ENCODE measurements at regions not wholly inside any gene's neighbourhood (a gene's known extent, or its start where the extent isn't known, plus 50 kb on each side); places are given as distances from the start of the nearest gene placed in this dataset.
"Not testable (repeated sequence)": the region's sequence is repeated elsewhere in the genome, so short reads cannot be mapped to it uniquely, and the experiment has no call there.

DNA sequence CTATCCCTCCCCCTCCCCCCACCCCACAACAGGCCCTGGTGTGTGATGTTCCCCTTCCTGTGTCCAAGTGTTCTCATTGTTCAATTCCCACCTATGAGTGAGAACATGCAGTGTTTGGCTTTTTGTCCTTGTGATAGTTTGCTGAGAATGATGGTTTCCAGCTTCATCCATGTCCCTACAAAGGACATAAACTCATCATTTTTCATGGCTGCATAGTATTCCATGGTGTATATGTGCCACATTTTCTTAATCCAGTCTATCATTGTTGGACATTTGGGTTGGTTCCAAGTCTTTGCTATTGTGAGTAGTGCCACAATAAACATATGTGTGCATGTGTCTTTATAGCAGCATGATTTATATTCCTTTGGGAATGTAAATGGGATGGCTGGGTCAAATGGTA, 295.1 kb downstream of the KLHL13 start:
- TF ChIP-seq, protein P1, sequence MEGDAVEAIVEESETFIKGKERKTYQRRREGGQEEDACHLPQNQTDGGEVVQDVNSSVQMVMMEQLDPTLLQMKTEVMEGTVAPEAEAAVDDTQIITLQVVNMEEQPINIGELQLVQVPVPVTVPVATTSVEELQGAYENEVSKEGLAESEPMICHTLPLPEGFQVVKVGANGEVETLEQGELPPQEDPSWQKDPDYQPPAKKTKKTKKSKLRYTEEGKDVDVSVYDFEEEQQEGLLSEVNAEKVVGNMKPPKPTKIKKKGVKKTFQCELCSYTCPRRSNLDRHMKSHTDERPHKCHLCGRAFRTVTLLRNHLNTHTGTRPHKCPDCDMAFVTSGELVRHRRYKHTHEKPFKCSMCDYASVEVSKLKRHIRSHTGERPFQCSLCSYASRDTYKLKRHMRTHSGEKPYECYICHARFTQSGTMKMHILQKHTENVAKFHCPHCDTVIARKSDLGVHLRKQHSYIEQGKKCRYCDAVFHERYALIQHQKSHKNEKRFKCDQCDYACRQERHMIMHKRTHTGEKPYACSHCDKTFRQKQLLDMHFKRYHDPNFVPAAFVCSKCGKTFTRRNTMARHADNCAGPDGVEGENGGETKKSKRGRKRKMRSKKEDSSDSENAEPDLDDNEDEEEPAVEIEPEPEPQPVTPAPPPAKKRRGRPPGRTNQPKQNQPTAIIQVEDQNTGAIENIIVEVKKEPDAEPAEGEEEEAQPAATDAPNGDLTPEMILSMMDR (IDR thresholded peaks at IDR 0.05) = not testable (repeated sequence)
- TF ChIP-seq POLR2A (IDR thresholded peaks at IDR 0.05) = not testable (repeated sequence)

Measured in adrenal gland (tissue), 5 donors.